HCT116 (cell line): ENCODE measurements at regions not wholly inside any gene's neighbourhood (a gene's known extent, or its start where the extent isn't known, plus 50 kb on each side); places are given as distances from the start of the nearest gene placed in this dataset.

Experiments
- ATAC-seq: fragments of 200-7000 bp; cut with Tn5 transposase; 2 replicates; pipeline ENCODE4 v1.9.1; 2020; ENCODE audit warnings: mild to moderate bottlenecking, moderate library complexity
- BruUV-seq: library from RNA; stranded (reverse); fragments of 400-500 nt; replicated peaks from 2 replicates; lab custom pipeline; 2021; lab: Mats Ljungman, UMichigan
- CTCF ChIA-PET: fragments of 300-600 bp; sonication (Branson Sonifier 250); formaldehyde crosslinking; loops from one replicate; lab custom pipeline; 2021; ENCODE audit warnings: antibody characterized with exemption; lab: Charles Lee
- POLR2A ChIA-PET: fragments of 300-600, 350-600 bp; sonication (Branson Sonifier 250); formaldehyde crosslinking; loops from one replicate; lab custom pipeline; 2021; ENCODE audit warnings: antibody characterized with exemption; lab: Charles Lee
- RAD21 ChIA-PET, 2 experiments: fragments of 300-600 bp; sonication (Branson Sonifier 250); formaldehyde crosslinking; loops; one replicate each; lab custom pipeline; 2023; ENCODE audit warnings: low total read pairs in 2 of 2; ENCODE audit not compliant: uncharacterized antibody in 2 of 2, unreplicated experiment in 2 of 2, low non-redundant PET in 1 of 2; lab: Charles Lee
- DNase-seq: peaks from one replicate; pipeline ENCODE4 v3.0.0-alpha.2; 2010; ENCODE audit warnings: low read depth, low spot score
- H2AFZ ChIP-seq: fragments of 200-600 bp; shearing (Covaris generic), sonication (generic); 2 replicates; pipeline ENCODE4 v1.6.1; 2017; ENCODE audit warnings: low read depth, mixed run types, mixed read lengths, antibody characterized with exemption, low read length; ENCODE audit not compliant: poor library complexity, severe bottlenecking
- H3K27ac ChIP-seq: 2 replicates; pipeline ENCODE4 v1.5.1; 2012; ENCODE audit warnings: low read depth, low read length
- H3K27me3 ChIP-seq: fragments of 200-600 bp; sonication (generic); 2 replicates; pipeline ENCODE4 v1.6.1; 2016; ENCODE audit warnings: mixed run types, low read length, mixed read lengths; ENCODE audit not compliant: insufficient read depth
- H3K36me3 ChIP-seq, 2 experiments: fragments of 200-500 bp in 1 of 2; fragments of 200-600 bp in 1 of 2; sonication (Bioruptor generic) in 1 of 2; sonication (generic) in 1 of 2; 2 replicates each; pipeline versions ENCODE4 v1.5.1 to v1.6.1; 2014 to 2016; ENCODE audit warnings: low read length in 2 of 2, inconsistent platforms in 1 of 2, mixed read lengths in 1 of 2, mixed run types in 1 of 2; ENCODE audit not compliant: insufficient read depth in 2 of 2, control insufficient read depth in 1 of 2
- H3K4me1 ChIP-seq, 2 experiments: fragments of 200-600 bp in 1 of 2; sonication (generic) in 1 of 2; 2 replicates each; pipeline versions ENCODE4 v1.5.1 to v1.6.1; 2012 to 2017; ENCODE audit warnings: low read length in 2 of 2, inconsistent platforms in 1 of 2, mild to moderate bottlenecking in 1 of 2, mixed read lengths in 1 of 2, mixed run types in 1 of 2, moderate library complexity in 1 of 2; ENCODE audit not compliant: insufficient read depth in 2 of 2, control insufficient read depth in 1 of 2
- H3K4me2 ChIP-seq: fragments of 200-600 bp; sonication (generic); 2 replicates; pipeline ENCODE4 v1.6.1; 2017; ENCODE audit warnings: mixed run types, low read length, mixed read lengths
- H3K4me3 ChIP-seq, 2 experiments: fragments of 200-600 bp in 1 of 2; sonication (generic) in 1 of 2; replicated peaks in 1 of 2; 2 replicates each; pipeline ENCODE4 v1.5.1; 2011 to 2016; ENCODE audit warnings: low read length in 2 of 2, control low read depth in 1 of 2, low read depth in 1 of 2, mild to moderate bottlenecking in 1 of 2, mixed read lengths in 1 of 2, mixed run types in 1 of 2
- H3K79me2 ChIP-seq: fragments of 200-600 bp; sonication (generic); 2 replicates; pipeline ENCODE4 v1.6.1; 2017; ENCODE audit warnings: mild to moderate bottlenecking, mixed run types, low read length, moderate library complexity, mixed read lengths; ENCODE audit not compliant: insufficient read depth
- H3K9ac ChIP-seq: fragments of 200-600 bp; sonication (generic); 2 replicates; pipeline ENCODE4 v1.6.1; 2016; ENCODE audit warnings: low read length, mixed read lengths
- H3K9me2 ChIP-seq: fragments of 200-600 bp; sonication (generic), shearing (Covaris generic); 2 replicates; pipeline ENCODE4 v1.6.1; 2017; ENCODE audit warnings: mixed run types, mild to moderate bottlenecking, moderate library complexity; ENCODE audit not compliant: insufficient read depth
- H3K9me3 ChIP-seq, 2 experiments: fragments of 200-500 bp in 1 of 2; fragments of 200-600 bp in 1 of 2; sonication (Bioruptor generic) in 1 of 2; sonication (generic) in 1 of 2; 2 replicates each; pipeline ENCODE4 v1.6.1; 2014 to 2017; ENCODE audit warnings: low read length in 2 of 2, mixed read lengths in 2 of 2, inconsistent platforms in 1 of 2, low read depth in 1 of 2, mild to moderate bottlenecking in 1 of 2, mixed run types in 1 of 2, moderate library complexity in 1 of 2; ENCODE audit not compliant: control insufficient read depth in 1 of 2, insufficient read depth in 1 of 2
- H4K20me1 ChIP-seq: fragments of 200-600 bp; sonication (generic), shearing (Covaris generic); 2 replicates; pipeline ENCODE4 v1.6.1; 2017; ENCODE audit warnings: mixed run types, mild to moderate bottlenecking, moderate library complexity; ENCODE audit not compliant: insufficient read depth
- ATF3 ChIP-seq: IDR thresholded peaks from 2 replicates; pipeline ENCODE4 v1.6.1; 2012
- CBX3 ChIP-seq: IDR thresholded peaks from 2 replicates; pipeline ENCODE4 v1.6.1; 2012; ENCODE audit warnings: low read depth
- EGR1 ChIP-seq: IDR thresholded peaks from 2 replicates; pipeline ENCODE4 v1.6.1; 2012; ENCODE audit warnings: low read depth
- ELF1 ChIP-seq: IDR thresholded peaks from 2 replicates; pipeline ENCODE4 v1.6.1; 2012; ENCODE audit warnings: low read depth, borderline replicate concordance
- EZH2 ChIP-seq: fragments of 200-600 bp; sonication (generic); IDR thresholded peaks from 2 replicates; pipeline ENCODE4 v1.6.1; 2017; ENCODE audit warnings: antibody characterized with exemption, mixed run types
- EZH2phosphoT487 ChIP-seq: fragments of 200-600 bp; IDR thresholded peaks from 2 replicates; pipeline ENCODE4 v1.6.1; 2018; ENCODE audit warnings: antibody characterized with exemption, borderline replicate concordance
- FOSL1 ChIP-seq: IDR thresholded peaks from 2 replicates; pipeline ENCODE4 v1.6.1; 2012; ENCODE audit warnings: low read depth
- JUND ChIP-seq: IDR thresholded peaks from 2 replicates; pipeline ENCODE4 v1.6.1; 2012
- MAX ChIP-seq: IDR thresholded peaks from 2 replicates; pipeline ENCODE4 v1.6.1; 2012
- POLR2A ChIP-seq: IDR thresholded peaks from 2 replicates; pipeline ENCODE4 v1.7.0; 2011; ENCODE audit warnings: borderline replicate concordance; ENCODE audit not compliant: insufficient read depth, insufficient read length; ENCODE audit errors: extremely low read depth
- POLR2AphosphoS5 ChIP-seq: IDR thresholded peaks from 2 replicates; pipeline ENCODE4 v1.6.1; 2011; ENCODE audit warnings: mild to moderate bottlenecking, low read depth, low read length, moderate library complexity
- RAD21 ChIP-seq: IDR thresholded peaks from 2 replicates; pipeline ENCODE4 v1.6.1; 2012; ENCODE audit warnings: low read depth, mild to moderate bottlenecking
- REST ChIP-seq: IDR thresholded peaks from 2 replicates; pipeline ENCODE4 v1.6.1; 2012; ENCODE audit warnings: low read depth
- SIN3A ChIP-seq: IDR thresholded peaks from 2 replicates; pipeline ENCODE4 v1.6.1; 2012; ENCODE audit warnings: low read depth
- SP1 ChIP-seq: IDR thresholded peaks from 2 replicates; pipeline ENCODE4 v1.6.1; 2012; ENCODE audit warnings: low read depth
- SRF ChIP-seq: IDR thresholded peaks from 2 replicates; pipeline ENCODE4 v1.6.1; 2012; ENCODE audit warnings: low read depth
- YY1 ChIP-seq: IDR thresholded peaks from 2 replicates; pipeline ENCODE4 v1.6.1; 2011; ENCODE audit warnings: low read length, low read depth, moderate library complexity, mild to moderate bottlenecking; ENCODE audit not compliant: insufficient replicate concordance; ENCODE audit errors: extremely low read depth
- ZNF274 ChIP-seq: fragments of 200-500 bp; sonication (Bioruptor generic); IDR thresholded peaks from 2 replicates; pipeline ENCODE4 v1.6.1; 2014; ENCODE audit warnings: mild to moderate bottlenecking, low read depth, low read length, inconsistent platforms
- intact Hi-C: fragments of 100-400 bp; cut with micrococcal nuclease; formaldehyde crosslinking; loops from 2 replicates; pipeline ENCODE4 v1.10.0; 2022

- no peak overlapping the region for H3K27ac ChIP-seq
- no peak for TF ChIP-seq MAX
- TF ChIP-seq ATF3: no peak
- TF ChIP-seq CBX3: no peak
- no peak for TF ChIP-seq EZH2
- TF ChIP-seq SP1: no peak
- no peak for TF ChIP-seq EGR1
- TF ChIP-seq SRF: no peak
- TF ChIP-seq RAD21: no peak
- TF ChIP-seq SIN3A: no peak
- TF ChIP-seq YY1: no peak
- no peak for TF ChIP-seq FOSL1
- TF ChIP-seq JUND: no peak
- ChIA-PET POLR2A (no interaction called here), RAD21 (no interaction called here), CTCF (no interaction called here)
- H3K4me2 ChIP-seq: no peak overlapping the region
- H3K9me3 ChIP-seq: no peaks in the 10 kb centered on the region
- no peaks in the 10 kb centered on the region for H3K27me3 ChIP-seq
- H2AFZ ChIP-seq: no peak overlapping the region
- no peaks in the 10 kb centered on the region for H4K20me1 ChIP-seq
- no peaks in the 10 kb centered on the region for H3K36me3 ChIP-seq
- H3K79me2 ChIP-seq: no peaks in the 10 kb centered on the region
- no TSS peak for BruUV-seq
- no peak overlapping the region for H3K4me3 ChIP-seq
- no peak overlapping the region for H3K9ac ChIP-seq
- no peak for ATAC-seq
- intact Hi-C loops: no loop called here
- DNase-seq: no peak
- no peaks in the 10 kb centered on the region for H3K9me2 ChIP-seq
- H3K4me1 ChIP-seq: no peaks in the 10 kb centered on the region
These were observed 122.8 kb downstream of the GMNC start for GRCh38 chr3:190739641-190740185.

GRCh38 chr3:190738636-190739155 lies 123.8 kb downstream of the GMNC start:
- POLR2A ChIA-PET: no interaction called here
- no TSS peak for BruUV-seq
- no peaks in the 10 kb centered on the region for H3K9me3 ChIP-seq
- no peaks in the 10 kb centered on the region for H3K9me2 ChIP-seq
- H3K27me3 ChIP-seq: no peaks in the 10 kb centered on the region
- CTCF ChIA-PET: no interaction called here
- no peak overlapping the region for H3K4me3 ChIP-seq
- RAD21 ChIA-PET: no interaction called here
- no peaks in the 10 kb centered on the region for H3K79me2 ChIP-seq
- H3K4me1 ChIP-seq: no peaks in the 10 kb centered on the region
- no peak overlapping the region for H2AFZ ChIP-seq
- H3K27ac ChIP-seq: no peak overlapping the region
- no peak overlapping the region for H3K9ac ChIP-seq
- no peak for DNase-seq
- intact Hi-C loops: no loop called here
- H3K36me3 ChIP-seq: no peaks in the 10 kb centered on the region
- H4K20me1 ChIP-seq: no peaks in the 10 kb centered on the region
- H3K4me2 ChIP-seq: no peak overlapping the region
- ATAC-seq: no peak
- TF ChIP-seq REST (no peak), ZNF274 (no peak), POLR2A (no peak), POLR2AphosphoS5 (no peak), EGR1 (no peak), MAX (no peak), YY1 (no peak), ELF1 (no peak), RAD21 (no peak), EZH2phosphoT487 (no peak)
